HG02884 (cell line): ENCODE measurements at regions not wholly inside any gene's neighbourhood (a gene's known extent, or its start where the extent isn't known, plus 50 kb on each side); places are given as distances from the start of the nearest gene placed in this dataset.
"Not testable (repeated sequence)": the region's sequence is repeated elsewhere in the genome, so short reads cannot be mapped to it uniquely, and the experiment has no call there.

Experiments
- ATAC-seq: cut with Tn5 transposase; IDR thresholded peaks from one replicate; pipeline ENCODE4 v1.9.1; 2021; ENCODE audit warnings: mild to moderate bottlenecking, moderate library complexity; ENCODE audit not compliant: unreplicated experiment

- ATAC-seq, result no peak
Observed at GRCh38 chr5:62931153-62931950, 352.7 kb downstream of the LRRC70 start.

DNA sequence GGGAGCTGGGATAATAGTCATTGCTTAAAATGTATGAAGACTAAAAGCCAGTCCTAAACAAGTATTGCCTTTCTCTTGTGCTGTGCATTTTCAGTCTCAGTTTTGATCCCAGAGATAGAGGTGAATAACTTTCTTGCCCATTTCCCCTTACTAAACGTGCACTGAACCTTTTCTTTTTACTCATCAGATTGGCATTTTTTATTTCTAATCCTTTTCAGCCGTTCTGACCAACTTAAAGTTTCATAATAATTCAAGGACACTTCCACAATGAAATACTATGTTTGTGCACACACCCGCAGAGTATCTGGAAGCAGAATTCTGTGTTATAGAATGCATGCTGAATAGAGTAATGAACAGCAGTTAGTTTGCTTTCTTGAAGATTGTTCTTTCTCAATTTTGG, 343.6 kb downstream of the LRRC70 start:
- no peak for ATAC-seq

DNA sequence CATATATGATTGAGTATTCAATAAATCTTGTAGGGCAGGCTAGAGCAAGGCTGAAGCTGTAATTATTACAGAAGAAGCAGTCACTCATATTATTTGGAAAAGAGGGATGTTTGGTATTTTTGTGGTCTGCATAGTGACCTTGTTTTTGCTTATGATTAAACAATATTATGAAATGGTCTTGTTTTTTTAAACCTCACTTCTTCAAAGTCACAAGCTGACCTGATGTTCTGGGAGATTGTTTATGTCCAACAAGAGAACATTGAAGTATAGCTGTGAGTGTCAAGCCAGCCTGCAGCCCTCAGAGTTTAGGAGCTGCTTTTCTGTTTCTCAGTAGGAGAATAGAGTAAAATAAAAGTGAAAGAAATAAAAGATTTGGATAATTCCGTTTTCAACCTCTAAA, 342.2 kb downstream of the LRRC70 start:
- no peak for ATAC-seq

DNA sequence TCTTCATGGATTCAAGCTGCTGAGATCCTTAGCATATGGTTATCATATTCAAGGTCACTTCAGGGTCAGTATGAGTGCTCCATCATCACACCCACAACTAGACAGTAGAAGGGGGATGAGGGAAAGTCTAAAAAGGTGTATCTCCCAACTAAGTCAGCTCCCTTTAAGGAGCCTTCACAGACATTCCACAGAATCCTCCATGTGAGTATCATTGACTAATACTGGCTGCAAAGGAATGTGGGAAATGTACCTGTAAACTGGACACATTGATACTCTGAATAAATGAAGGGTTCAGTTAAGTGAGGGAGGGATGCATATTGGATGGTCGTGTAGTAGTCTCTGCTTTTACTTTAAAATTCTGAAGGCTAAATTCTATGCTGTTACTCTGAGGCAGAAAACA, 330.7 kb downstream of the LRRC70 start:
- no peak for ATAC-seq

GRCh38 chr5:62902126-62902525, 323.5 kb downstream of the LRRC70 start:
- ATAC-seq, result no peak

DNA sequence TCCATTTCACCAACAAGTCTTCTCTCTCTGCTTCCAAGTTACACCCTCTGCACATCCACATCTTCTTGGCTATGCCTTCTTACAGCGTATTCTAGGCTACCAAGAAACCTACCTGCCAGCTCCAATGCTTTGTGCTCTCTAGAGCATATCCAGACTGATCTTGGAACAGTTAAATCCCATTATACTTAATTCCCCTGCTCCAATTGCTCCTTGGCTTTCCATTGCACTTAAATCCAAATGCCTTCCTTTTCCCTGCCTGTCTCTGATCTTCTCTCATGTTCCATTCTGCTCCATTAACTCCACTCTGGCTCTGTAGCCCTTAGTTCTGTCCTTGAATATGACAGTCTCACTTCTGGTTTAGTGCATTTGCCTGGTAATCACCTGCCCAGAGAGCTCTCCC, 322.4 kb downstream of the LRRC70 start:
- ATAC-seq, result no peak

DNA sequence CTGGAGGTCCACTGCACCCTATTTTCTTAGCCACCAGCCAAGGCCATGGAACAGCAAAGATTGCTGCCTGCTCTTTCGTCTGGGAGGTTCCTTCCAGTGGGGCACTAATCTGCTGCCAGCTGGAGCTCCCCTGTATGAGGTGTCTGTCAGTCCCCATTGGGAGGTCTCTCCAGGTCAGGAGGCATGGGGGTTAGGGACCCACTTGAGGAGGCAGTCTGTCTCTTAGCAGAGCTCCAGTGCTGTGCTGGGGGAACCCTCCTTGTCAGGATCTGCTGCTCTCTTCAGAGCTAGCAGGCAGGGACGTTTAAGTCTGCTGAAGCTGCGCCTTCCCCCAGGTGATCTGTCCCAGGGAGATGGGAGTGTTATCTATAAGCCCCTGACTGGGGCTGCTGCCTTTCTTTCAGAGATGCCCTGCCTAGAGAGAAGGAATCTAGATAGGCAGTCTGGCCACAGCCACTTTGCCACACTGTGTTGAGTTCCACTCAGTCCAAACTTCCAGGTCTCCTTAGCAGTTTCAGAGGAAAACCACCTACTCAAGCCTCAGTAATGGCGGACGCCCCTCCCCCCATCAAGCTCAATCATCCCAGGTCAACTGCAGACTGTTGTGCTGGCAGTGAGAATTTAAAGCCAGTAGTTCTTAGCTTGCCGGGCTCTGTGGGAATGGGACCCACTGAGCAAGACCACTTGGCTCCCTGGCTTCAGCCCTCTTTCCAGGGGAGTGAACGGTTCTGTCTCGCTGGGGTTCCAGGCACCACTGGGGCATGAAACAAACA, 317.7 kb downstream of the LRRC70 start:
- no peak for ATAC-seq

DNA sequence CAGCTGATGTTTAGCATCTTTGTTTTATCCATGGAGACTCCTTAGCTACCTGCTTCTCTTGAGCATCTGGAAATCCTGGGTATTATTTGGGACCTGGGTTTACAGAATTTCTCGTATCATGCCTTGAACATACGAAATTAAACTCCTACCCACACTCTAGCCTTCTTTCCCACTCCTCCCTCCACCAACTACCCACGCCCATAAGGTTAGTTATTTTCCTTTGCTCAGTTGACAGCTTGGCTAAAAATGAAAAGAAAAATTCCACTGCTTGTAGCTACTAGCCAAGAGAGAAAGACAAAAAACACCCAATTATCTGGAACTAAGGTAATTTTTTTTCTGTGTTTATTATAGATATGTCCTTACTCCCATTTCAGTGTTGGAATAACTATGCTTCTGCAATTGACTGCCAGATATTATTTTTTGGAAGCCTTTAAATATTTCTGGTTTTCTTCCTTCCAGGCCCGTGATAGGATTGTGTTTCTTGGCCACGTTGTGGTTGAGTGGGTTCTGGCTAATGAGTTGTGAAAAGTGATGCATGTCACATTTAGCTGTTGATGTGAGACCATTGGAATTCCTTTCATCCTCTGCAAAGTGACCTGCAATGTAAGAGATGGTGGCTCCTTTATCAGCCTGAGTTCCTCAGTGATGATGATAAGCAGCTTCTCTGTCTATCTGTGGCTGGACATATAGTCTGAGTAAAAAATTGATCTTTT, 308.1 kb downstream of the LRRC70 start:
- no peak for ATAC-seq

GRCh38 chr5:62837330-62837729, 258.7 kb downstream of the LRRC70 start:
- not testable (repeated sequence) for ATAC-seq

- ATAC-seq, result no peak
Observed at GRCh38 chr5:62829604-62829986, 251.0 kb downstream of the LRRC70 start.

DNA sequence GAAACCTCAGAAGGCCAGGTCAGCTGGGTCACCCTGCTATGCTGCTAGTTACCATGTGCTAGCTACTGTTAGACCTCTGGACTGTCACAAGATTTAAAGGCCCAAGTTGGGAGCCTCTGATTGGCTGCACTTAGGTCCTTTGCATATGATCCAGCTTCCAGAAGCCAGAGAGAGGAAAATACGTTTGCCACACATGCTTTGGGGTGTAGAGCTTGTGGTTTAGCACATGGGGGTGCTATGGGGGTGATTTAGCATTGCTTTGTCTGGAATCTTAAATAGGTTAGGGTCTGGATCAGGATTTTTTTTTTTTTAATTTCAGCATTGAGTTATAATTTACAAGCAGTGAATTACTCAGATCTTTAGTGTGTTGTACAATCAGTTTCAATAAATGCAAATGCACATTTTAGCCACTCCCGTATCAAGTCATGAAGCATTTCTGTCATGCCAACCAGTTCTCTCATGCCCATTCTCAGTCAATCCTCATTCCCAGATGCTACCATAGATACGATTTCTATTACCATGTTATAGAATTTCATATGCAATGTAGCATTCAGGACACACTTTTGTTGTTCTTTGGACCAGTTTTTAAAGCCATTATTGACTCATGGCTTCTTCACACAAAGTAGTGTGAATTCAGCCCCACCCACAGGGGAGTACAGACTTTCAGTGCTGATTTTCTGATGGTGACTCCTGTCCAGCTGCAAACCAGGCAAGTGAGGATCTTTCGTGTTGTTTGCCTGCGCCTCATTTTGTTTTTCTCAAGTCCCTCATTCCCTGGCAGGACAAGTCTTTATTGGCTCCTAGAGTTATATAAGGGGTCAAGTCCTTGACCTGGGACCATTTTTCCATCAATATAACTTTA, 250.4 kb downstream of the LRRC70 start:
- no peak for ATAC-seq

- ATAC-seq, result no peak
Observed at GRCh38 chr5:62825623-62826220, 247.1 kb downstream of the LRRC70 start.

GRCh38 chr5:62824936-62825335, 246.3 kb downstream of the LRRC70 start:
- no peak for ATAC-seq

DNA sequence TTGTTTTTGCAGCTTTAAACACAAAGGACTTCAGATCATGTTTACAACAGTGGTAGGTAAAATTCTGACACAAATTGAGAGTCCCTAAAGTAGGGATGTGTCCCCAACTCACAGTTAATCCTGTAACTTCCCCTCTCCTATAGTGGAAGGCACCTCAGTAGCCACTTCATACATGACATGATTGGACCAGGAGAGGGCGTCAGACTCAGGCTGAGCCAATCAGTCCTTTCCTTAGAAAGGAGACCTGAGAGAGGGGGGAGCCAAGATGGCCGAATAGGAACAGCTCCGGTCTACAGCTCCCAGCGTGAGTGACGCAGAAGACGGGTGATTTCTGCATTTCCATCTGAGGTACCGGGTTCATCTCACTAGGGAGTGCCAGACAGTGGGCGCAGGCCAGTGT, 238.4 kb downstream of the LRRC70 start:
- not testable (repeated sequence) for ATAC-seq

- no peak for ATAC-seq
Observed at GRCh38 chr5:62814991-62815390, 236.4 kb downstream of the LRRC70 start.

DNA sequence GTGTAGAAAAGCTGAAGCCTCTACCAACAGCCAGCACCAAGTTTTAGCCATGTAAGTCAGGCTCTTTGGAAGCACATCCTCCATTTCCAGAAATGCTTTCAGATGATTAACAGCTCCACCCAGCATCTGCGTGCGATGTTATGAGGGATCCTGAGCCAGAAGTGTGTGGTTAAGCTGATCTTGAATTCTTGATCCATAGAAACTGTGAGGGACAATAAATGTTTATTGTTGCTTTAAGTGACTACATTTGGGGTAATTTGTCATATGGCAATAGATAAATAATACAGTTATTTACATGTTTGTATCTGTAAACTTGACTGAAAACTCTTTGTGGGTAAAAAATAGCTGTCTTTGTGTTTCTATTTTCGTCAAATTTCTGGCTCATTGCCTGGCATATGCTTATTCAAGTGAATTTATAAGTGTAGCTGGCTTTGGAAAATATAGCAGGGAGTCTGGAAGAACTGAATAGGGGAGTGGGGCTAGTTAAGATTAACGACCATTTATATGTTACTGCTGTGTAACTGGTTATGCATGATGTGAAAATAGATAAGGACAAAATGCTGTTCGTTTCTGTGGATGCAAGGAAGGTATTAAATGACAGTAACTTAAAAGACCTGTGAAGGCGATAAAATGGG, 234.1 kb downstream of the LRRC70 start:
- no peak for ATAC-seq

DNA sequence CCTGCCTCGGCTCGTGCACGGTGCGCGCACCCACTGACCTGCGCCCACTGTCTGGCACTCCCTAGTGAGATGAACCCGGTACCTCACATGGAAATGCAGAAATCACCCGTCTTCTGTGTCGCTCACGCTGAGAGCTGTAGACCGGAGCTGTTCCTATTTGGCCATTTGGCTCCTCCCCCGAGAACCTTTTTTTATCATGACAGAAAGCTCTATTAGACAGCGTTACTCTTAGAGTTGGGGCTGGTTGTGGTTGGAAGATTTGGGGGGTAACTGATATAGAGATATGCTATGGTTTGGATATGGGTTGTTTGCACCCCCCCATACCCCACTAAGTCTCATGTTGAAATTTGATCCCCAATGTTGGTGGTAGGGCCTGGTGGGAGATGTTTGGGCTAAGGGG, 226.2 kb downstream of the LRRC70 start:
- ATAC-seq, result not testable (repeated sequence)

GRCh38 chr5:62795926-62796325, 217.3 kb downstream of the LRRC70 start:
- no peak for ATAC-seq

DNA sequence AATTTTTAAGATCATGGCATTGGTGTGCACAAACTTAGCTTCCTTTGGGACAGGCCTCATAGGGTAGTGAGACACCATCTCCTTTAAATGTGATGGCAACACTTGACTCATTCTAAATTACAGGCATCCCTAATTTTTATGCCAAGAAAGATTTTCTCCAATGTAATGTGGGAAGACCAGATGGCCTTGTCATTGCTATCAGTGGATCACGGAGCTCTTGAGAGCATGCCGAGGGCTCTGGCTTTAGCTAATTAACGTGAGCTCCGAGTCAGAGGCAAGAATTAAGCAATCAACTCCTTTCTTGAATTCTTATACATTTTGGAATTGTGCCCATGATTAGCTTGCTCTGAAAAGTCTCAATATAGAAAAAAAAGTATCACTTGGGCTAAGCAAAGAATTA, 215.8 kb downstream of the LRRC70 start:
- ATAC-seq, result no peak

DNA sequence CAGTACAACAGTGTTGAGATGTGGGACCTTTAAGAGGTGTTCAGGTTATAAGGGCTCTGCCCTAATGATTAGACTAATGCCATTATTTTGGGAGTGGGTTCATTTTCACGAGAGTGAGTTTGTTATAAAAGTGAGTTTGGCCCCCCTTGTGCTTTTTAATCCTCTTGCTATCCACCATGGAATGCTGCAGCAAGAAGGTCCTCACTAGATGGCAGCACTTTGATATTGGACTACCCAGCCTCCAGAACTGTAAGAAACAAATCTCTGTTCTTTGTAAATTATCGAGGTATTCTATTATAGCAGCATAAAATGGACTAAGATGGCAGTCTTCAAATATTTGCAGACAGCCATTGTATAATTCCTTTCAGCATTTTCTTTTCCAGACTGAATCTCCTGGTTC, 212.4 kb downstream of the LRRC70 start:
- ATAC-seq, result no peak
